GM21381 (cell line): ENCODE measurements at regions not wholly inside any gene's neighbourhood (a gene's known extent, or its start where the extent isn't known, plus 50 kb on each side); places are given as distances from the start of the nearest gene placed in this dataset.

Experiments used
- ATAC-seq: cut with Tn5 transposase; IDR thresholded peaks from one replicate; pipeline ENCODE4 v1.9.1; 2021; ENCODE audit warnings: mild to moderate bottlenecking, moderate library complexity; ENCODE audit not compliant: unreplicated experiment

- ATAC-seq: no peak
Observed at GRCh38 chr5:67267512-67268216, 71.1 kb upstream of the CD180 start.

GRCh38 chr5:67266654-67267350 lies 70.2 kb upstream of the CD180 start:
- no peak for ATAC-seq

GRCh38 chr5:67265951-67266350 lies 69.4 kb upstream of the CD180 start:
- ATAC-seq: no peak

- ATAC-seq: no peak
Observed at GRCh38 chr5:67263656-67264408, 67.2 kb upstream of the CD180 start.

- ATAC-seq: no peak
Observed at GRCh38 chr5:67262956-67263355, 66.4 kb upstream of the CD180 start.

- no peak for ATAC-seq
Observed at GRCh38 chr5:67262206-67262605, 65.6 kb upstream of the CD180 start.

GRCh38 chr5:67259548-67260215 lies 63.1 kb upstream of the CD180 start:
- ATAC-seq: no peak

GRCh38 chr5:67257500-67257899 lies 60.9 kb upstream of the CD180 start:
- no peak for ATAC-seq

GRCh38 chr5:67257077-67257476 lies 60.5 kb upstream of the CD180 start:
- no peak for ATAC-seq

- no peak for ATAC-seq
Observed at GRCh38 chr5:67255881-67256280, 59.3 kb upstream of the CD180 start.

GRCh38 chr5:67253911-67254310 lies 57.3 kb upstream of the CD180 start:
- no peak for ATAC-seq

- ATAC-seq: no peak
Observed at GRCh38 chr5:67249590-67249895, 52.9 kb upstream of the CD180 start.

- no peak for ATAC-seq
Observed at GRCh38 chr5:67248703-67249589, 52.3 kb upstream of the CD180 start.

- ATAC-seq: no peak
Observed at GRCh38 chr5:67246546-67247268, 50.1 kb upstream of the CD180 start.
